ENCODE measurements at regions not wholly inside any gene's neighbourhood (a gene's known extent, or its start where the extent isn't known, plus 50 kb on each side); places are given as distances from the start of the nearest gene placed in this dataset.
A peak's percentile ranks its signal among the peaks of the same experiment; 100 is the strongest.

- H3K9me3 ChIP-seq (ENCODE audit: control insufficient read depth, insufficient read depth, low read length): no peaks in the 10 kb centered on the region; the same call in 1 of the 2 replicates
- no peak overlapping the region for H2BK5ac ChIP-seq (ENCODE audit: low read depth, low read length, poor library complexity, severe bottlenecking)
- peaks cover 35% of the 10 kb centered on the region for H3K27me3 ChIP-seq (ENCODE audit: control insufficient read depth, insufficient read depth, low read length)
- H2AK5ac ChIP-seq (ENCODE audit: low read depth, low read length): no peak overlapping the region
- ChIA-PET POLR2A (ENCODE audit: unreplicated experiment) (no interaction called here), CTCF (no interaction called here)
- H3K79me1 ChIP-seq (ENCODE audit: low read depth in 1 of 2, low read length in 2 of 2): no peaks in the 10 kb centered on the region
- no peak overlapping the region for H3K9ac ChIP-seq (ENCODE audit: low read depth, low read length)
- intact Hi-C loops (cut with micrococcal nuclease): no loop called here
- H3K4me2 ChIP-seq (ENCODE audit: low read depth, low read length): no peak overlapping the region
- no peaks in the 10 kb centered on the region for H3K9me1 ChIP-seq (ENCODE audit: insufficient read depth, low read length)
- peak; percentile 40; the same call in 1 of the 2 replicates for TF ChIP-seq CEBPB (IDR thresholded peaks at IDR 0.05; ENCODE audit: low read depth, low read length)
- no peak for TF ChIP-seq MAZ (IDR thresholded peaks at IDR 0.05; ENCODE audit: borderline replicate concordance, low read depth, low read length)
- H3K14ac ChIP-seq (replicated peaks; ENCODE audit: low read depth, low read length): no peak overlapping the region; the same call in 1 of the 2 replicates
- no peak overlapping the region for H3K23ac ChIP-seq (ENCODE audit: low read depth, low read length)
- H3K56ac ChIP-seq (ENCODE audit: extremely low read depth, insufficient read depth, low read length): no peak overlapping the region
- no peaks in the 10 kb centered on the region for H3K36me3 ChIP-seq (ENCODE audit: control insufficient read depth, insufficient read depth, low read length)
- H4K20me1 ChIP-seq (ENCODE audit: insufficient read depth, low read length): no peaks in the 10 kb centered on the region
- H4K8ac ChIP-seq (ENCODE audit: low read depth in 2 of 2, low read length in 2 of 2): no peak overlapping the region
- H2BK120ac ChIP-seq (ENCODE audit: low read depth, low read length): no peak overlapping the region
- no peak overlapping the region for H3K27ac ChIP-seq (ENCODE audit: insufficient read depth, low read length)
- no peak overlapping the region for H3K4ac ChIP-seq (ENCODE audit: low read depth, low read length)
- H2AFZ ChIP-seq (replicated peaks; ENCODE audit: low read length, poor library complexity): no peak overlapping the region
- no peak overlapping the region for H2BK20ac ChIP-seq (ENCODE audit: low read depth, low read length)
- no peak overlapping the region for H4K5ac ChIP-seq (ENCODE audit: low read depth, low read length)
- no peak overlapping the region for H3K4me3 ChIP-seq (ENCODE audit: insufficient read depth, low read depth, low read length)
- no peak overlapping the region for H2AK9ac ChIP-seq (replicated peaks; ENCODE audit: low read depth, low read length, poor library complexity)
- H4K91ac ChIP-seq (ENCODE audit: insufficient read depth, low read depth, low read length): no peak overlapping the region
- in situ Hi-C loops (cut with MboI; ENCODE audit: low sequenced_read_pairs): no loop called here
- dilution Hi-C loops (cut with HindIII; ENCODE audit: low sequenced_read_pairs, unreplicated experiment): no loop called here
- H3K4me1 ChIP-seq (ENCODE audit: control insufficient read depth, insufficient read depth, low read length): peaks cover 7% of the 10 kb centered on the region; the same call in 1 of the 2 replicates
- no CpG with 5 or more reads among the region's 4 CpGs for WGBS, 2 experiments (ENCODE audit: extremely low coverage in 2 of 2, insufficient read length in 1 of 2)
- H3K18ac ChIP-seq (ENCODE audit: low read depth, low read length): peak overlapping the region; percentile 28; the same call in 1 of the 2 replicates
- H2BK15ac ChIP-seq (ENCODE audit: low read depth, low read length): no peak overlapping the region
- peak; percentile 13 for DNase-seq
- no TSS peak for BruUV-seq (replicated peaks)
- ATAC-seq (ENCODE audit: low read depth): peak; percentile 22; the same call in 1 of the 2 replicates
Measured at GRCh38 chr14:75339059-75339458, 60.4 kb downstream of the FOS start.
